Left lung (tissue), 4 donors: ENCODE measurements at regions not wholly inside any gene's neighbourhood (a gene's known extent, or its start where the extent isn't known, plus 50 kb on each side); places are given as distances from the start of the nearest gene placed in this dataset.

Experiments
- ATAC-seq: fragments of 200-7000 bp; cut with Tn5 transposase; one replicate; pipeline ENCODE4 v1.9.1; 2020; ENCODE audit warnings: moderate library complexity
- DNase-seq, 4 donors: peaks; one replicate each; pipeline ENCODE4 v3.0.0-alpha.2; 2013 to 2020
- H3K27ac ChIP-seq, 2 donors: fragments of 200-600 bp; sonication (generic) in 1 of 2; one replicate each; pipeline versions ENCODE4 v1.5.0 to v1.8.0; 2020 to 2021
- H3K27me3 ChIP-seq, 2 donors: fragments of 200-600 bp; sonication (generic) in 1 of 2; one replicate each; pipeline versions ENCODE4 v1.5.0 to v1.8.0; 2020 to 2021
- H3K36me3 ChIP-seq, 2 donors: fragments of 200-600 bp; sonication (generic) in 1 of 2; one replicate each; pipeline versions ENCODE4 v1.5.0 to v1.8.0; 2020 to 2021
- H3K4me1 ChIP-seq, 2 donors: fragments of 200-600 bp; one replicate each; pipeline ENCODE4 v1.8.0; 2021
- H3K4me3 ChIP-seq, 2 donors: fragments of 200-600 bp; sonication (generic) in 1 of 2; one replicate each; pipeline versions ENCODE4 v1.5.0 to v1.8.0; 2020 to 2021; ENCODE audit warnings: mild to moderate bottlenecking in 1 of 2
- H3K9me3 ChIP-seq, 2 donors: fragments of 200-600 bp; sonication (generic) in 1 of 2; one replicate each; pipeline versions ENCODE4 v1.5.0 to v1.8.0; 2020 to 2021
- intact Hi-C, 2 donors: fragments of 100-400 bp; cut with DNase I; formaldehyde crosslinking; loops; one replicate each; pipeline versions ENCODE4 v1.11.2 to v1.14.2; 2022
- TF ChIP-seq, protein P1 (sequence below), 2 donors: fragments of 200-600 bp; sonication (generic) in 1 of 2; IDR thresholded peaks; one replicate each; pipeline versions ENCODE4 v1.5.0 to v1.8.0; 2021; ENCODE audit warnings: antibody characterized with exemption in 2 of 2
- donor health status: DM: no; HTN: yes; CAD: no.
- donor health status: DM: no; HTN: no; CAD: no.

DNA sequence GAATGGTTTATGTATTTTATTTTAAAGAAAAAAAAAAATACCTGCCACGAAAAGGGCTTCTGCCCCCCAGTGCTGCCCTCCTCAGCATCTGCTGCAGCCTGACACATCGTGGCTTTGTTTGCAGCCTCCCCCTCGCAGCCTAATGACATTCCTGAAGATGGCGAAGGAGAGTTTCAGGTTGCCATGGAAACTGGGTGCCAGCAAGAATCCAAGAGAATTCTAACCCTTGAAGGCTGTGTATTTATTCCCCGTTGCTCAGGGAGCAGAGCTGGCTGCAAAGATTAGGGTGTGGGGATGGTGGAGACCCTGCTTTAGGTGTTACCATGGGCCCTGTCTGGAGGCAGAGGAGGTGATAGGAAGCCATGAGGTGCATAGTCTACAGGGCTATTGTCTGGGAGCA is 126.6 kb downstream of the NSG2 start:
- intact Hi-C loops: no loop called here
- no peak for ATAC-seq
- no peak for DNase-seq

DNA sequence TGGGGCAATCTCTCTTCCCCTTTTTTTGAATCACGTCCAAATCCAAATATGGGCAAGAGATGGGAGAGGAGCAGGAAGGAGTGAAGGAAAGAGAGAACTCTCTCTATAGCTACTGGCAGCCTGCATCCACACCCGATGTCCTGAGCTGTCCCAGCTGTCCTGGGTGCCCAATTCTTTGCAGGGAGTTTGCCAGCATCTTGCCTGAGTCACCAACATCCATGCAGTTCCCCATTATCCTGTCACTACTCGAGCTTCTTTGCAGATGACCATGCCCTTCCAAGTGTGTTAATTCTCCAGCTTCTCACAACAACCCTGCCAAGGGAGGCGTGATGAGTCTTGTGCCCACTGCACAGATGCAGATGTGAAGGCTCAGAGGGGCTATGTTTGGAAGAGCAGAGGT is 127.1 kb downstream of the NSG2 start:
- no peak for ATAC-seq
- TF ChIP-seq, protein P1, sequence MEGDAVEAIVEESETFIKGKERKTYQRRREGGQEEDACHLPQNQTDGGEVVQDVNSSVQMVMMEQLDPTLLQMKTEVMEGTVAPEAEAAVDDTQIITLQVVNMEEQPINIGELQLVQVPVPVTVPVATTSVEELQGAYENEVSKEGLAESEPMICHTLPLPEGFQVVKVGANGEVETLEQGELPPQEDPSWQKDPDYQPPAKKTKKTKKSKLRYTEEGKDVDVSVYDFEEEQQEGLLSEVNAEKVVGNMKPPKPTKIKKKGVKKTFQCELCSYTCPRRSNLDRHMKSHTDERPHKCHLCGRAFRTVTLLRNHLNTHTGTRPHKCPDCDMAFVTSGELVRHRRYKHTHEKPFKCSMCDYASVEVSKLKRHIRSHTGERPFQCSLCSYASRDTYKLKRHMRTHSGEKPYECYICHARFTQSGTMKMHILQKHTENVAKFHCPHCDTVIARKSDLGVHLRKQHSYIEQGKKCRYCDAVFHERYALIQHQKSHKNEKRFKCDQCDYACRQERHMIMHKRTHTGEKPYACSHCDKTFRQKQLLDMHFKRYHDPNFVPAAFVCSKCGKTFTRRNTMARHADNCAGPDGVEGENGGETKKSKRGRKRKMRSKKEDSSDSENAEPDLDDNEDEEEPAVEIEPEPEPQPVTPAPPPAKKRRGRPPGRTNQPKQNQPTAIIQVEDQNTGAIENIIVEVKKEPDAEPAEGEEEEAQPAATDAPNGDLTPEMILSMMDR (IDR thresholded peaks at IDR 0.05): no peak
- H3K36me3 ChIP-seq: no peaks in the 10 kb centered on the region
- no peaks in the 10 kb centered on the region for H3K4me1 ChIP-seq
- H3K9me3 ChIP-seq: peaks cover 0 to 12% of the 10 kb centered on the region in 2 donors
- DNase-seq: no peak
- intact Hi-C loops: no loop called here
- H3K27ac ChIP-seq: no peak overlapping the region
- H3K4me3 ChIP-seq: no peak overlapping the region
- H3K27me3 ChIP-seq: no peaks in the 10 kb centered on the region

More for the DNA sequence above, 126.6 kb downstream of the NSG2 start:
- Histone ChIP-seq H3K27ac (no peak overlapping the region), H3K27me3 (no peaks in the 10 kb centered on the region), H3K9me3 (peaks cover 0 to 12% of the 10 kb centered on the region in 2 donors), H3K4me3 (no peak overlapping the region), H3K4me1 (no peaks in the 10 kb centered on the region), H3K36me3 (no peaks in the 10 kb centered on the region)
- TF ChIP-seq, protein P1 (IDR thresholded peaks at IDR 0.05): no peak

DNA sequence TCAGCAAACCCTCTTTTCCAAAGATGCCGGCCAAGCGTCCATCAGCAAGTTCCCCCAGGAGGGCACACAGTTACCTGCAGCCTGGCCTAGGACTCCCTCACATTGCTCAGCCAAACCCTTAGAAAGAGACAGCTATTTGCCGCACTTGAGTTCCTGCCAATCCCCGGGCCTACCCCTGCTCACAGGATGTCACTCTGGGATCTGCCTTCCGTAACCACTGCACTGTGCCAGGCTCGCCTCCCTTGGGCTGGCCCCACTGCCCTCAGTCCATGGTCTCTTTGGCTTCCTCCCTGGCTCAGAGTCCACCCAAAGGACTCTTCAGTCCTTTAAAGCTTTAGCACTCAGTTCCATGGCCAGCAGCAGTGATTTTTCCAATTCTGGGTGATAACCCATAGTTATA is 128.3 kb downstream of the NSG2 start:
- Histone ChIP-seq H3K4me1 (no peaks in the 10 kb centered on the region), H3K9me3 (peaks cover 0 to 7% of the 10 kb centered on the region in 2 donors), H3K4me3 (no peak overlapping the region), H3K27me3 (no peaks in the 10 kb centered on the region), H3K27ac (no peak overlapping the region), H3K36me3 (no peaks in the 10 kb centered on the region)
- no peak for ATAC-seq
- TF ChIP-seq, protein P1 (IDR thresholded peaks at IDR 0.05): no peak
- intact Hi-C loops: no loop called here
- no peak for DNase-seq

DNA sequence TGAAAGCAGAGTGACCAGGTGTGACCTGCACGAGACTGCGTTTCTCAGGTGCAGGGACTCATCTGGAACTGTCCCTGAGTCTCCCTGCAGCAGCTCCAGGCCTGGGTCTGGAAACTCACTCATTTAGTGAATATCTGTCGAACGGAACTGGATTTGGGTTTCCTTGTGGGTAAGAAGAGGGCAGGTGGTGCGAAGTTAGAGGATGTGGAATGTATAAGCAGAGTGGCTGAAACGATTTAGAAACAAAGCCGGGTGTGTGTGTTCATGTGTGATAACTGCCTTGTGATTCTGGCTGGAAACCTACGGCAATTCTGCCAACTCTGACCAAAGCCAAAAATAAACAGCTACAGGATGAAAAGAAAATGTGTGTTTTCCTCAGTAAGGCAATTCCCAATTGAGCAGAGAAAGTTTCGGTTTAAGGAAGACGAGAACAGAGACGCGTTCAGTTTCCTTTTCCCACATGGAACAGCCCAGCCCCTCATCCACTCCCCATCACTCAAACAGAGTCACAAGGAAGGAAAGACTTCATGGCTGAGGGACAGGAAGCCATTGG is 130.3 kb downstream of the NSG2 start:
- no peaks in the 10 kb centered on the region for H3K9me3 ChIP-seq
- intact Hi-C loops: no loop called here
- DNase-seq (peak in 2 of 4 donors; percentile 46 to 62), ATAC-seq (no peak)
- H3K4me1 ChIP-seq: no peaks in the 10 kb centered on the region
- no peaks in the 10 kb centered on the region for H3K27me3 ChIP-seq
- H3K4me3 ChIP-seq: no peak overlapping the region
- TF ChIP-seq, protein P1 (IDR thresholded peaks at IDR 0.05): no peak
- no peaks in the 10 kb centered on the region for H3K36me3 ChIP-seq
- no peak overlapping the region for H3K27ac ChIP-seq

DNA sequence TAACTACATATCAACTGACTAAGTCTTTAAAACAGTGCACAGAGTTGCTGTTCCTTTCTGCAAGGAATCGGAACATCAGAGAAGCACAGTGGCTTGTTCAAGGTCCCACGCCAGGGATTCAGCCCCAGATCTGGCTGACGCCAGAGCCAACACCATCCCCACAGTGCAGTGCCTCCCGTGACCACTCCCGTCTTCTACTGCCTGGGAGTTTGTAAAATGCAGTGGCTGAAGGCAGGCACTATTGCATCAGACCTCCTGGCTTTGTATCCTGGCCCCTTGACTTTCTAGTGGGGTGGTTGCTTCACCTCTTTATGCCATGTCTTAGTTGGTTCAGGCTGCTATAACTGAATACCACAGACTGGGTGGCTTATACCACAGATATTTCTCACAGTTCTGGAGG is 131.0 kb downstream of the NSG2 start:
- Histone ChIP-seq H3K27me3 (no peaks in the 10 kb centered on the region), H3K4me3 (no peak overlapping the region), H3K9me3 (no peaks in the 10 kb centered on the region), H3K4me1 (no peaks in the 10 kb centered on the region), H3K27ac (no peak overlapping the region), H3K36me3 (no peaks in the 10 kb centered on the region)
- ATAC-seq (peak; percentile 74), DNase-seq (peak in 1 of 4 donors; percentile 43)
- TF ChIP-seq, protein P1 (IDR thresholded peaks at IDR 0.05): no peak
- intact Hi-C loops: no loop called here
